Vagina (tissue), 2 donors: ENCODE measurements at regions not wholly inside any gene's neighbourhood (a gene's known extent, or its start where the extent isn't known, plus 50 kb on each side); places are given as distances from the start of the nearest gene placed in this dataset.

Experiments used
- DNase-seq, 2 donors: peaks; one replicate each; pipeline ENCODE4 v3.0.0-alpha.2; 2017; ENCODE audit errors: extremely low spot score in 2 of 2
- H3K27ac ChIP-seq: fragments of 200-600 bp; sonication (generic); one replicate; pipeline ENCODE4 v1.5.1; 2019
- H3K27me3 ChIP-seq: fragments of 200-600 bp; sonication (generic); one replicate; pipeline ENCODE4 v1.5.1; 2019
- H3K36me3 ChIP-seq, 2 donors: fragments of 200-600 bp; sonication (generic); one replicate each; pipeline ENCODE4 v1.5.1; 2017 to 2019
- H3K4me1 ChIP-seq: fragments of 200-600 bp; sonication (generic); one replicate; pipeline ENCODE4 v1.5.1; 2019
- H3K4me3 ChIP-seq, 2 donors: fragments of 200-600 bp; sonication (generic); 1 replicate in 1 of 2; 2 replicates in 1 of 2; pipeline ENCODE4 v1.5.1; 2016 to 2019
- H3K9me3 ChIP-seq: fragments of 200-600 bp; sonication (generic); one replicate; pipeline ENCODE4 v1.5.1; 2019
- CTCF ChIP-seq, 3 experiments: fragments of 450-650 bp in 2 of 3; fragments of 200-600 bp in 1 of 3; sonication (generic) in 1 of 3; IDR thresholded peaks; one replicate each; pipeline ENCODE4 v1.5.1; 2017 to 2019; ENCODE audit warnings: antibody characterized with exemption in 3 of 3, mild to moderate bottlenecking in 2 of 3, moderate library complexity in 2 of 3
- POLR2A ChIP-seq, 2 donors: fragments of 450-650 bp; IDR thresholded peaks; one replicate each; pipeline ENCODE4 v1.6.1; 2017; ENCODE audit warnings: antibody characterized with exemption in 2 of 2, mild to moderate bottlenecking in 2 of 2, moderate library complexity in 2 of 2
- POLR2AphosphoS5 ChIP-seq, 2 donors: sonication (generic); formaldehyde crosslinking; IDR thresholded peaks; one replicate each; pipeline ENCODE4 v1.9.0; 2017; ENCODE audit warnings: antibody characterized with exemption in 2 of 2, mild to moderate bottlenecking in 2 of 2, low read depth in 1 of 2; ENCODE audit not compliant: insufficient read depth in 1 of 2
- intact Hi-C: fragments of 100-400 bp; cut with DNase I; formaldehyde crosslinking; loops from one replicate; pipeline ENCODE4 v1.15.1; 2023

GRCh38 chr6:114764866-114765265, 422.0 kb upstream of the HS3ST5 start:
- Histone ChIP-seq H3K36me3 (no peaks in the 10 kb centered on the region), H3K9me3 (no peaks in the 10 kb centered on the region), H3K4me3 (no peak overlapping the region), H3K27me3 (no peaks in the 10 kb centered on the region), H3K4me1 (no peaks in the 10 kb centered on the region), H3K27ac (no peak overlapping the region)
- TF ChIP-seq POLR2AphosphoS5 (IDR thresholded peaks at IDR 0.05; ENCODE audit: insufficient read depth in 1 of 2, low read depth in 1 of 2) (no peak), CTCF (IDR thresholded peaks at IDR 0.05) (no peak), POLR2A (IDR thresholded peaks at IDR 0.05) (no peak)
- DNase-seq = no peak
- intact Hi-C loops = no loop called here

GRCh38 chr6:114762145-114762544, 419.3 kb upstream of the HS3ST5 start:
- DNase-seq = no peak
- intact Hi-C loops = no loop called here
- no peak for TF ChIP-seq POLR2AphosphoS5 (IDR thresholded peaks at IDR 0.05; ENCODE audit: insufficient read depth in 1 of 2, low read depth in 1 of 2)
- no peak for TF ChIP-seq CTCF (IDR thresholded peaks at IDR 0.05)
- TF ChIP-seq POLR2A (IDR thresholded peaks at IDR 0.05) = no peak

GRCh38 chr6:114747995-114748625, 405.3 kb upstream of the HS3ST5 start:
- Histone ChIP-seq H3K27ac (no peak overlapping the region), H3K4me3 (no peak overlapping the region), H3K4me1 (no peaks in the 10 kb centered on the region), H3K27me3 (no peaks in the 10 kb centered on the region), H3K36me3 (no peaks in the 10 kb centered on the region), H3K9me3 (no peaks in the 10 kb centered on the region)
- intact Hi-C loops = no loop called here
- DNase-seq = no peak
- TF ChIP-seq CTCF (IDR thresholded peaks at IDR 0.05) = peak in 2 of 3 experiments; percentile 25 to 33
- no peak for TF ChIP-seq POLR2AphosphoS5 (IDR thresholded peaks at IDR 0.05; ENCODE audit: insufficient read depth in 1 of 2, low read depth in 1 of 2)

More at GRCh38 chr6:114762145-114762544, 419.3 kb upstream of the HS3ST5 start:
- Histone ChIP-seq H3K9me3 (no peaks in the 10 kb centered on the region), H3K27me3 (no peaks in the 10 kb centered on the region), H3K4me1 (no peaks in the 10 kb centered on the region), H3K36me3 (no peaks in the 10 kb centered on the region), H3K27ac (no peak overlapping the region), H3K4me3 (no peak overlapping the region)

- Histone ChIP-seq H3K4me1 (no peaks in the 10 kb centered on the region), H3K36me3 (no peaks in the 10 kb centered on the region), H3K27ac (no peak overlapping the region), H3K4me3 (no peak overlapping the region), H3K9me3 (no peaks in the 10 kb centered on the region), H3K27me3 (no peaks in the 10 kb centered on the region)
- intact Hi-C loops = no loop called here
- no peak for DNase-seq
- TF ChIP-seq POLR2A (IDR thresholded peaks at IDR 0.05) (no peak), POLR2AphosphoS5 (IDR thresholded peaks at IDR 0.05; ENCODE audit: insufficient read depth in 1 of 2, low read depth in 1 of 2) (no peak), CTCF (IDR thresholded peaks at IDR 0.05) (no peak)
Observed at GRCh38 chr6:114740547-114740946, 397.7 kb upstream of the HS3ST5 start.

GRCh38 chr6:114739656-114740055, 396.8 kb upstream of the HS3ST5 start:
- Histone ChIP-seq H3K9me3 (no peaks in the 10 kb centered on the region), H3K36me3 (no peaks in the 10 kb centered on the region), H3K27me3 (no peaks in the 10 kb centered on the region), H3K4me1 (no peaks in the 10 kb centered on the region), H3K27ac (no peak overlapping the region), H3K4me3 (no peak overlapping the region)
- TF ChIP-seq POLR2AphosphoS5 (IDR thresholded peaks at IDR 0.05; ENCODE audit: insufficient read depth in 1 of 2, low read depth in 1 of 2) = no peak
- TF ChIP-seq POLR2A (IDR thresholded peaks at IDR 0.05) = no peak
- TF ChIP-seq CTCF (IDR thresholded peaks at IDR 0.05) = no peak
- DNase-seq = no peak
- intact Hi-C loops = no loop called here
